Breast epithelium (tissue), 3 donors: ENCODE measurements at regions not wholly inside any gene's neighbourhood (a gene's known extent, or its start where the extent isn't known, plus 50 kb on each side); places are given as distances from the start of the nearest gene placed in this dataset.

ENCODE experiments used
- CTCF ChIP-seq, 3 donors: fragments of 450-650 bp; IDR thresholded peaks; one replicate each; pipeline ENCODE4 v1.5.1; 2016 to 2017; ENCODE audit warnings: antibody characterized with exemption in 3 of 3, mild to moderate bottlenecking in 3 of 3, moderate library complexity in 3 of 3
- POLR2A ChIP-seq: fragments of 450-650 bp; IDR thresholded peaks from one replicate; pipeline ENCODE4 v1.6.1; 2016; ENCODE audit warnings: antibody characterized with exemption, mild to moderate bottlenecking, moderate library complexity

- TF ChIP-seq CTCF (IDR thresholded peaks at IDR 0.05) (no peak), POLR2A (no peak)
These were observed 60.5 kb upstream of the TEX51 start for GRCh38 chr2:126837966-126838715.
